Upper lobe of left lung (tissue), 4 donors: ENCODE measurements at regions not wholly inside any gene's neighbourhood (a gene's known extent, or its start where the extent isn't known, plus 50 kb on each side); places are given as distances from the start of the nearest gene placed in this dataset.

Experiments used
- POLR2A ChIP-seq, 4 donors: fragments of 450-650 bp; IDR thresholded peaks; one replicate each; pipeline ENCODE4 v1.5.1; 2016 to 2017; ENCODE audit warnings: antibody characterized with exemption in 4 of 4, mild to moderate bottlenecking in 2 of 4
- POLR2AphosphoS5 ChIP-seq, 2 donors: sonication (generic); formaldehyde crosslinking; IDR thresholded peaks; one replicate each; pipeline ENCODE4 v1.5.1; 2017; ENCODE audit warnings: antibody characterized with exemption in 2 of 2
- TF ChIP-seq, protein P1 (sequence below), 6 experiments: fragments of 450-650 bp in 4 of 6; fragments of 200-600 bp in 2 of 6; sonication (generic) in 2 of 6; IDR thresholded peaks; one replicate each; pipeline ENCODE4 v1.5.1; 2016 to 2019; ENCODE audit warnings: antibody characterized with exemption in 6 of 6

DNA sequence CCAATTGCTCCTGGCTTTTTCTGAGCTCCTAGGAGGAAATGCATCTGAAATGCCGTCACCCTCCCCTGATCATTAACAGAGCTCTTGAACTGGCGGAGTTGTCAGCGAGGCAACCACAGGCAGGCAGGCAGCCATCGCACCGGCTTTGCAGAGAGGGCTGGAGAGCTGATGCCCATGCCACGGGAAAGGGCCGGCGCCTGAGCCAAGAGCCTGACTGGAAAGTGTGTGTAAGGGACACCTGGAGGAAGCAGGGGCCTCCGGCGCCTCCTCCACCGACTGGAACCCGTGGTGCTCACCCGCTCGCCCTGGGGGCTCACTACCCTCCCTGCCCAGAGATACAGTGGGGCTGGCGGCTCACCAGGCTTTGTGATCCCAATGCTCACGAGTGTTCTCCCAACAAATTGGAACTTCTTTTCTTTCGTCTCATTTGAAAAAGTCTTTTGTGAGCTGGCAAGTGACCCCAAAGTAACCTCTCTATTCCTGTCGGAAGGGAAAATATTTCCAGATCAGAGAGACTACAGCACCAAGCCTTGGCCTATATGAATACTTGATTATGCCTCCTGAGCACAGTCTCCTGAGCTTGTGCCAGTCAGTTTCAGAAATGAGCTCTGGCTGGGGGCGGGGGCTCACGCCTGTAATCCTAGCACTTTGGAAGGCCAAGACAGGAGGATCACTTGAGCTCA, 97.7 kb upstream of the SLC25A33 start:
- TF ChIP-seq, protein P1, sequence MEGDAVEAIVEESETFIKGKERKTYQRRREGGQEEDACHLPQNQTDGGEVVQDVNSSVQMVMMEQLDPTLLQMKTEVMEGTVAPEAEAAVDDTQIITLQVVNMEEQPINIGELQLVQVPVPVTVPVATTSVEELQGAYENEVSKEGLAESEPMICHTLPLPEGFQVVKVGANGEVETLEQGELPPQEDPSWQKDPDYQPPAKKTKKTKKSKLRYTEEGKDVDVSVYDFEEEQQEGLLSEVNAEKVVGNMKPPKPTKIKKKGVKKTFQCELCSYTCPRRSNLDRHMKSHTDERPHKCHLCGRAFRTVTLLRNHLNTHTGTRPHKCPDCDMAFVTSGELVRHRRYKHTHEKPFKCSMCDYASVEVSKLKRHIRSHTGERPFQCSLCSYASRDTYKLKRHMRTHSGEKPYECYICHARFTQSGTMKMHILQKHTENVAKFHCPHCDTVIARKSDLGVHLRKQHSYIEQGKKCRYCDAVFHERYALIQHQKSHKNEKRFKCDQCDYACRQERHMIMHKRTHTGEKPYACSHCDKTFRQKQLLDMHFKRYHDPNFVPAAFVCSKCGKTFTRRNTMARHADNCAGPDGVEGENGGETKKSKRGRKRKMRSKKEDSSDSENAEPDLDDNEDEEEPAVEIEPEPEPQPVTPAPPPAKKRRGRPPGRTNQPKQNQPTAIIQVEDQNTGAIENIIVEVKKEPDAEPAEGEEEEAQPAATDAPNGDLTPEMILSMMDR (IDR thresholded peaks at IDR 0.05), result no peak
- no peak for TF ChIP-seq POLR2AphosphoS5 (IDR thresholded peaks at IDR 0.05)
- no peak for TF ChIP-seq POLR2A (IDR thresholded peaks at IDR 0.05)
